Stimulated activated CD8-positive, alpha-beta memory T cell treated with anti-CD3 and anti-CD28 coated beads, Interleukin-4, amount 100 ng/mL, for 24 hours (primary cell): ENCODE measurements at regions not wholly inside any gene's neighbourhood (a gene's known extent, or its start where the extent isn't known, plus 50 kb on each side); places are given as distances from the start of the nearest gene placed in this dataset.

ENCODE experiments used
- DNase-seq: peaks from one replicate; pipeline ENCODE4 v3.0.0-alpha.2; 2020; ENCODE audit warnings: low read depth

- no peak for DNase-seq
Measured at GRCh38 chr10:131673396-131673795, 227.4 kb upstream of the PPP2R2D start.

- no peak for DNase-seq
Measured at GRCh38 chr10:131674130-131674529, 226.7 kb upstream of the PPP2R2D start.

GRCh38 chr10:131675104-131675503, 225.7 kb upstream of the PPP2R2D start:
- no peak for DNase-seq

GRCh38 chr10:131676046-131676799, 224.6 kb upstream of the PPP2R2D start:
- no peak for DNase-seq

- no peak for DNase-seq
Measured at GRCh38 chr10:131676800-131677421, 223.9 kb upstream of the PPP2R2D start.

GRCh38 chr10:131677671-131678070, 223.1 kb upstream of the PPP2R2D start:
- no peak for DNase-seq

GRCh38 chr10:131678171-131678570, 222.6 kb upstream of the PPP2R2D start:
- no peak for DNase-seq

GRCh38 chr10:131678613-131679012, 222.2 kb upstream of the PPP2R2D start:
- DNase-seq, result no peak

- no peak for DNase-seq
Measured at GRCh38 chr10:131679926-131680325, 220.9 kb upstream of the PPP2R2D start.

GRCh38 chr10:131681122-131681521, 219.7 kb upstream of the PPP2R2D start:
- DNase-seq, result no peak

- no peak for DNase-seq
Measured at GRCh38 chr10:131681656-131682055, 219.2 kb upstream of the PPP2R2D start.

GRCh38 chr10:131682271-131682962, 218.4 kb upstream of the PPP2R2D start:
- no peak for DNase-seq

GRCh38 chr10:131683281-131683861, 217.4 kb upstream of the PPP2R2D start:
- no peak for DNase-seq

GRCh38 chr10:131683941-131684340, 216.9 kb upstream of the PPP2R2D start:
- no peak for DNase-seq

- DNase-seq, result no peak
Measured at GRCh38 chr10:131685007-131685406, 215.8 kb upstream of the PPP2R2D start.

GRCh38 chr10:131685576-131685975, 215.2 kb upstream of the PPP2R2D start:
- no peak for DNase-seq

GRCh38 chr10:131686781-131687420, 213.9 kb upstream of the PPP2R2D start:
- no peak for DNase-seq

GRCh38 chr10:131688304-131688703, 212.5 kb upstream of the PPP2R2D start:
- no peak for DNase-seq

GRCh38 chr10:131689016-131689415, 211.8 kb upstream of the PPP2R2D start:
- no peak for DNase-seq

- DNase-seq, result no peak
Measured at GRCh38 chr10:131689486-131689885, 211.3 kb upstream of the PPP2R2D start.

- DNase-seq, result no peak
Measured at GRCh38 chr10:131689954-131690757, 210.7 kb upstream of the PPP2R2D start.
